ENCODE measurements at regions not wholly inside any gene's neighbourhood (a gene's known extent, or its start where the extent isn't known, plus 50 kb on each side); places are given as distances from the start of the nearest gene placed in this dataset.

GRCh38 chr16:76650582-76650981 is 373.4 kb downstream of the CNTNAP4 start:
- H3K27ac Mint-ChIP-seq = no peak overlapping the region
- H3K27me3 Mint-ChIP-seq = no peaks in the 10 kb centered on the region
- DNase-seq (no peak), ATAC-seq (ENCODE audit: low read depth) (no peak)
- H3K36me3 Mint-ChIP-seq (ENCODE audit: low read depth) = no peaks in the 10 kb centered on the region
- no peak for TF ChIP-seq CTCF (IDR thresholded peaks at IDR 0.05)
- H3K4me3 Mint-ChIP-seq = no peak overlapping the region
- intact Hi-C loops (cut with micrococcal nuclease) = no loop called here
- H3K4me1 Mint-ChIP-seq = no peaks in the 10 kb centered on the region
- H3K9me3 Mint-ChIP-seq = no peaks in the 10 kb centered on the region
- ChIA-PET CTCF (no interaction called here), POLR2A (no interaction called here)

GRCh38 chr16:76653390-76654026 is 376.3 kb downstream of the CNTNAP4 start:
- no peak overlapping the region for H3K4me3 Mint-ChIP-seq
- no peak for TF ChIP-seq CTCF (IDR thresholded peaks at IDR 0.05)
- H3K27ac Mint-ChIP-seq = no peak overlapping the region
- no peaks in the 10 kb centered on the region for H3K36me3 Mint-ChIP-seq (ENCODE audit: low read depth)
- ATAC-seq (ENCODE audit: low read depth) (no peak), DNase-seq (no peak)
- intact Hi-C loops (cut with micrococcal nuclease) = no loop called here
- H3K9me3 Mint-ChIP-seq = no peaks in the 10 kb centered on the region
- ChIA-PET CTCF (no interaction called here), POLR2A (no interaction called here)
- no peaks in the 10 kb centered on the region for H3K4me1 Mint-ChIP-seq
- H3K27me3 Mint-ChIP-seq = no peaks in the 10 kb centered on the region

GRCh38 chr16:76654088-76654820 is 377.1 kb downstream of the CNTNAP4 start:
- DNase-seq (no peak), ATAC-seq (ENCODE audit: low read depth) (no peak)
- no peaks in the 10 kb centered on the region for H3K4me1 Mint-ChIP-seq
- ChIA-PET CTCF (no interaction called here), POLR2A (no interaction called here)
- no peaks in the 10 kb centered on the region for H3K9me3 Mint-ChIP-seq
- no peak overlapping the region for H3K27ac Mint-ChIP-seq
- H3K27me3 Mint-ChIP-seq = no peaks in the 10 kb centered on the region
- H3K36me3 Mint-ChIP-seq (ENCODE audit: low read depth) = no peaks in the 10 kb centered on the region
- no peak overlapping the region for H3K4me3 Mint-ChIP-seq
- no peak for TF ChIP-seq CTCF (IDR thresholded peaks at IDR 0.05)
- intact Hi-C loops (cut with micrococcal nuclease) = no loop called here

GRCh38 chr16:76656994-76657393 is 379.8 kb downstream of the CNTNAP4 start:
- ChIA-PET POLR2A (no interaction called here), CTCF (no interaction called here)
- DNase-seq (no peak), ATAC-seq (ENCODE audit: low read depth) (no peak)
- H3K36me3 Mint-ChIP-seq (ENCODE audit: low read depth) = no peaks in the 10 kb centered on the region
- H3K27ac Mint-ChIP-seq = no peak overlapping the region
- H3K9me3 Mint-ChIP-seq = no peaks in the 10 kb centered on the region
- TF ChIP-seq CTCF (IDR thresholded peaks at IDR 0.05) = no peak
- no peaks in the 10 kb centered on the region for H3K27me3 Mint-ChIP-seq
- H3K4me3 Mint-ChIP-seq = no peak overlapping the region
- H3K4me1 Mint-ChIP-seq = no peaks in the 10 kb centered on the region
- intact Hi-C loops (cut with micrococcal nuclease) = no loop called here

- Mint-ChIP-seq H3K27ac (no peak overlapping the region), H3K27me3 (no peaks in the 10 kb centered on the region), H3K4me1 (no peaks in the 10 kb centered on the region), H3K36me3 (ENCODE audit: low read depth) (no peaks in the 10 kb centered on the region), H3K9me3 (no peaks in the 10 kb centered on the region), H3K4me3 (no peak overlapping the region)
- no peak for ATAC-seq (ENCODE audit: low read depth)
- TF ChIP-seq CTCF (IDR thresholded peaks at IDR 0.05) = no peak
- DNase-seq = no peak
- intact Hi-C loops (cut with micrococcal nuclease) = no loop called here
- ChIA-PET POLR2A (no interaction called here), CTCF (no interaction called here)
These were observed 384.6 kb downstream of the CNTNAP4 start for GRCh38 chr16:76661691-76662235.

Measured in activated B cell treated with CpG ODN at 0.5 μM for 24 hours (primary cell).